OCI-LY1 (cell line): ENCODE measurements at regions not wholly inside any gene's neighbourhood (a gene's known extent, or its start where the extent isn't known, plus 50 kb on each side); places are given as distances from the start of the nearest gene placed in this dataset.

Experiments
- EZH2 ChIP-seq: fragments of 200-600 bp; sonication (generic), shearing (Covaris generic); IDR thresholded peaks from 2 replicates; pipeline ENCODE4 v1.8.0; 2017; ENCODE audit warnings: borderline replicate concordance, mixed run types, mild to moderate bottlenecking, antibody characterized with exemption, low read length, moderate library complexity, mixed read lengths
- TF ChIP-seq, protein P1 (sequence below): fragments of 200-600 bp; sonication (generic), shearing (Covaris generic); IDR thresholded peaks from 2 replicates; pipeline ENCODE4 v1.5.1; 2017; ENCODE audit warnings: mild to moderate bottlenecking, antibody characterized with exemption, low read length, moderate library complexity, mixed read lengths

DNA sequence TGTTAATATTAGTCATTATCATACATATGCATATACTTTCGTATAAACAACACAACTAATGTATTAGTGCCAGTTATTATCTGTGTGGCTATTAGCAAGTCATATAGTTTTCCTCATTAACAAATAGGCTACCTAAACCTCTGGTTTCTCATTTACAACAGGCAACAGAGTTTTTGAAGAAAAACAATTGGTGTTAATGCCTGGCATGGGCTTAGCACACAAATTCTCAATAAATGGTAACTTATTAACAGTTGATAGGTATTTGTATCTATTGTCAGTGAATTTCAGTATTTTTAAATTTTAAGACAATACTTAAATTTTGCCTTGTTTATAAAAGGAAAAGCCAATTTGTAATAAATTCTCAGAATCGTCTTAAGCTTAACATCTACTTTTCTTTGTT, 182.5 kb downstream of the PMAIP1 start:
- TF ChIP-seq, protein P1, sequence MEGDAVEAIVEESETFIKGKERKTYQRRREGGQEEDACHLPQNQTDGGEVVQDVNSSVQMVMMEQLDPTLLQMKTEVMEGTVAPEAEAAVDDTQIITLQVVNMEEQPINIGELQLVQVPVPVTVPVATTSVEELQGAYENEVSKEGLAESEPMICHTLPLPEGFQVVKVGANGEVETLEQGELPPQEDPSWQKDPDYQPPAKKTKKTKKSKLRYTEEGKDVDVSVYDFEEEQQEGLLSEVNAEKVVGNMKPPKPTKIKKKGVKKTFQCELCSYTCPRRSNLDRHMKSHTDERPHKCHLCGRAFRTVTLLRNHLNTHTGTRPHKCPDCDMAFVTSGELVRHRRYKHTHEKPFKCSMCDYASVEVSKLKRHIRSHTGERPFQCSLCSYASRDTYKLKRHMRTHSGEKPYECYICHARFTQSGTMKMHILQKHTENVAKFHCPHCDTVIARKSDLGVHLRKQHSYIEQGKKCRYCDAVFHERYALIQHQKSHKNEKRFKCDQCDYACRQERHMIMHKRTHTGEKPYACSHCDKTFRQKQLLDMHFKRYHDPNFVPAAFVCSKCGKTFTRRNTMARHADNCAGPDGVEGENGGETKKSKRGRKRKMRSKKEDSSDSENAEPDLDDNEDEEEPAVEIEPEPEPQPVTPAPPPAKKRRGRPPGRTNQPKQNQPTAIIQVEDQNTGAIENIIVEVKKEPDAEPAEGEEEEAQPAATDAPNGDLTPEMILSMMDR, result no peak
- no peak for TF ChIP-seq EZH2
